ENCODE measurements at regions not wholly inside any gene's neighbourhood (a gene's known extent, or its start where the extent isn't known, plus 50 kb on each side); places are given as distances from the start of the nearest gene placed in this dataset.
"Not testable (repeated sequence)": the region's sequence is repeated elsewhere in the genome, so short reads cannot be mapped to it uniquely, and the experiment has no call there.

- H3K4me3 ChIP-seq; DNase-seq (ENCODE audit: low read depth, low spot score); FAIRE-seq; H3K4me1 ChIP-seq (ENCODE audit: control insufficient read depth, insufficient read depth, low read length); H3K79me2 ChIP-seq (ENCODE audit: control insufficient read depth, insufficient read depth, low read length); SMC1A ChIA-PET (ENCODE audit: uncharacterized antibody, unreplicated experiment); H3K9ac ChIP-seq (ENCODE audit: control insufficient read depth, insufficient read depth, low read length); H3K27ac ChIP-seq (ENCODE audit: control insufficient read depth, insufficient read depth); BruUV-seq (replicated peaks); CTCF ChIA-PET; H3K4me2 ChIP-seq (ENCODE audit: control insufficient read depth, insufficient read depth); POLR2A ChIA-PET; ATAC-seq; RAD21 ChIA-PET (ENCODE audit: unreplicated experiment); in situ Hi-C loops (cut with MboI); H3K36me3 ChIP-seq (ENCODE audit: control insufficient read depth in 2 of 2, insufficient read depth in 2 of 2, low read length in 1 of 2); H3K27me3 ChIP-seq (replicated peaks in 1 of 2; ENCODE audit: control insufficient read depth in 2 of 2, insufficient read depth in 2 of 2, low read length in 1 of 2); H4K20me1 ChIP-seq (ENCODE audit: control insufficient read depth, insufficient read depth); intact Hi-C loops (cut with micrococcal nuclease; ENCODE audit: unreplicated experiment); H2AFZ ChIP-seq (ENCODE audit: control insufficient read depth, low read depth, low read length); H3K9me3 ChIP-seq (replicated peaks; ENCODE audit: control insufficient read depth, insufficient read depth, low read length): not testable (repeated sequence)
- 77% methylated on average over 6 of the region's 6 CpGs for WGBS (ENCODE audit: insufficient coverage, insufficient replicate concordance, low lambda C conversion rate, missing lambda C conversion rate)
Measured at GRCh38 chr1:55296247-55296646, 81.1 kb upstream of the USP24 start.

- Histone ChIP-seq H3K36me3 (ENCODE audit: control insufficient read depth in 2 of 2, insufficient read depth in 2 of 2, low read length in 1 of 2) (no peaks in the 10 kb centered on the region), H3K79me2 (ENCODE audit: control insufficient read depth, insufficient read depth, low read length) (no peaks in the 10 kb centered on the region), H3K4me2 (ENCODE audit: control insufficient read depth, insufficient read depth) (no peak overlapping the region), H3K4me1 (ENCODE audit: control insufficient read depth, insufficient read depth, low read length) (peaks cover 18% of the 10 kb centered on the region), H3K27me3 (replicated peaks in 1 of 2; ENCODE audit: control insufficient read depth in 2 of 2, insufficient read depth in 2 of 2, low read length in 1 of 2) (no peaks in the 10 kb centered on the region; a peak in 1 of 4 replicates), H2AFZ (ENCODE audit: control insufficient read depth, low read depth, low read length) (no peak overlapping the region), H3K9me3 (replicated peaks; ENCODE audit: control insufficient read depth, insufficient read depth, low read length) (no peaks in the 10 kb centered on the region), H3K4me3 (no peak overlapping the region), H4K20me1 (ENCODE audit: control insufficient read depth, insufficient read depth) (no peaks in the 10 kb centered on the region), H3K27ac (ENCODE audit: control insufficient read depth, insufficient read depth) (no peak overlapping the region), H3K9ac (ENCODE audit: control insufficient read depth, insufficient read depth, low read length) (no peak overlapping the region)
- ChIA-PET CTCF (interaction anchor here (1.7 to 13.2 kb wide), 3 partner anchors 48 to 1295 kb away, joined by 6 to 138 read pairs (median 96); no protein-coding TSS in a partner anchor), RAD21 (ENCODE audit: unreplicated experiment) (interaction anchor here (1.1 to 3.3 kb wide), 2 partner anchors 11 to 48 kb away, joined by 3 to 23 read pairs; no protein-coding TSS in a partner anchor), SMC1A (ENCODE audit: uncharacterized antibody, unreplicated experiment) (interaction anchor here (0.6 to 7.3 kb wide), 5 partner anchors 12 to 1295 kb away, joined by 3 to 59 read pairs (median 5); no protein-coding TSS in a partner anchor), POLR2A (no interaction called here)
- TF ChIP-seq TCF12 (IDR thresholded peaks at IDR 0.05; ENCODE audit: low read depth, low read length): no peak
- 93% methylated on average over 5 of the region's 5 CpGs for WGBS (ENCODE audit: insufficient coverage, insufficient replicate concordance, low lambda C conversion rate, missing lambda C conversion rate)
- intact Hi-C loops (cut with micrococcal nuclease; ENCODE audit: unreplicated experiment): loop anchor here (5.0 to 10.0 kb wide), 3 partner anchors 185 to 1533 kb away; no protein-coding TSS in a partner anchor
- FAIRE-seq (no peak), DNase-seq (ENCODE audit: low read depth, low spot score) (no peak), ATAC-seq (no peak)
- BruUV-seq (replicated peaks): no TSS peak
- in situ Hi-C loops (cut with MboI): loop anchor here (10.0 kb wide), 1 partner anchor 605 kb away; no protein-coding TSS in a partner anchor
Measured at GRCh38 chr1:55289614-55290013, 74.5 kb upstream of the USP24 start.
